ENCODE measurements at regions not wholly inside any gene's neighbourhood (a gene's known extent, or its start where the extent isn't known, plus 50 kb on each side); places are given as distances from the start of the nearest gene placed in this dataset.

DNA sequence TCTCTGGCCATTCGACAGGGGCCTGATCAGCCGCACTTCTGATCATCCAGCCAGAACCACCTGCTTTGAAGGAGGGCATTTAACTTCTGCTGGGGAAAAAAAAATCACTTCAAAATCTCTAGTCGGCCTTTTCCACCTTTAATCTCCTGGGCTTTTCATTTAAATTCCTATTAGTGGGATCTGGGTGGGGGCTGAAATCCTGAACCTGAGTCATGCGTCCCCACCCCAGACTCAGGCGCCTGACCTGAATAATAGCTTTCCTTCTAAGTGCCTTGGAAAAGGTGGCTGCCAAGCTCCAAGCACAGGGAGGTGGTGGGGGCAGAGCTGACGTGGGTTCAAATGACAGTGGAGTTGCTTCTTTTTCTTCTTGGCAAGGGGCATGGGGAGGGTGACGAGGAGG, 246.0 kb upstream of the EXOC2 start (continued):
- TF ChIP-seq, protein P1, sequence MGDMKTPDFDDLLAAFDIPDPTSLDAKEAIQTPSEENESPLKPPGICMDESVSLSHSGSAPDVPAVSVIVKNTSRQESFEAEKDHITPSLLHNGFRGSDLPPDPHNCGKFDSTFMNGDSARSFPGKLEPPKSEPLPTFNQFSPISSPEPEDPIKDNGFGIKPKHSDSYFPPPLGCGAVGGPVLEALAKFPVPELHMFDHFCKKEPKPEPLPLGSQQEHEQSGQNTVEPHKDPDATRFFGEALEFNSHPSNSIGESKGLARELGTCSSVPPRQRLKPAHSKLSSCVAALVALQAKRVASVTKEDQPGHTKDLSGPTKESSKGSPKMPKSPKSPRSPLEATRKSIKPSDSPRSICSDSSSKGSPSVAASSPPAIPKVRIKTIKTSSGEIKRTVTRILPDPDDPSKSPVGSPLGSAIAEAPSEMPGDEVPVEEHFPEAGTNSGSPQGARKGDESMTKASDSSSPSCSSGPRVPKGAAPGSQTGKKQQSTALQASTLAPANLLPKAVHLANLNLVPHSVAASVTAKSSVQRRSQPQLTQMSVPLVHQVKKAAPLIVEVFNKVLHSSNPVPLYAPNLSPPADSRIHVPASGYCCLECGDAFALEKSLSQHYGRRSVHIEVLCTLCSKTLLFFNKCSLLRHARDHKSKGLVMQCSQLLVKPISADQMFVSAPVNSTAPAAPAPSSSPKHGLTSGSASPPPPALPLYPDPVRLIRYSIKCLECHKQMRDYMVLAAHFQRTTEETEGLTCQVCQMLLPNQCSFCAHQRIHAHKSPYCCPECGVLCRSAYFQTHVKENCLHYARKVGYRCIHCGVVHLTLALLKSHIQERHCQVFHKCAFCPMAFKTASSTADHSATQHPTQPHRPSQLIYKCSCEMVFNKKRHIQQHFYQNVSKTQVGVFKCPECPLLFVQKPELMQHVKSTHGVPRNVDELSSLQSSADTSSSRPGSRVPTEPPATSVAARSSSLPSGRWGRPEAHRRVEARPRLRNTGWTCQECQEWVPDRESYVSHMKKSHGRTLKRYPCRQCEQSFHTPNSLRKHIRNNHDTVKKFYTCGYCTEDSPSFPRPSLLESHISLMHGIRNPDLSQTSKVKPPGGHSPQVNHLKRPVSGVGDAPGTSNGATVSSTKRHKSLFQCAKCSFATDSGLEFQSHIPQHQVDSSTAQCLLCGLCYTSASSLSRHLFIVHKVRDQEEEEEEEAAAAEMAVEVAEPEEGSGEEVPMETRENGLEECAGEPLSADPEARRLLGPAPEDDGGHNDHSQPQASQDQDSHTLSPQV (IDR thresholded peaks at IDR 0.05): no peak
- no peak for TF ChIP-seq ZSCAN29 (IDR thresholded peaks at IDR 0.05)
- no peak for TF ChIP-seq CHD4 (IDR thresholded peaks at IDR 0.05)

DNA sequence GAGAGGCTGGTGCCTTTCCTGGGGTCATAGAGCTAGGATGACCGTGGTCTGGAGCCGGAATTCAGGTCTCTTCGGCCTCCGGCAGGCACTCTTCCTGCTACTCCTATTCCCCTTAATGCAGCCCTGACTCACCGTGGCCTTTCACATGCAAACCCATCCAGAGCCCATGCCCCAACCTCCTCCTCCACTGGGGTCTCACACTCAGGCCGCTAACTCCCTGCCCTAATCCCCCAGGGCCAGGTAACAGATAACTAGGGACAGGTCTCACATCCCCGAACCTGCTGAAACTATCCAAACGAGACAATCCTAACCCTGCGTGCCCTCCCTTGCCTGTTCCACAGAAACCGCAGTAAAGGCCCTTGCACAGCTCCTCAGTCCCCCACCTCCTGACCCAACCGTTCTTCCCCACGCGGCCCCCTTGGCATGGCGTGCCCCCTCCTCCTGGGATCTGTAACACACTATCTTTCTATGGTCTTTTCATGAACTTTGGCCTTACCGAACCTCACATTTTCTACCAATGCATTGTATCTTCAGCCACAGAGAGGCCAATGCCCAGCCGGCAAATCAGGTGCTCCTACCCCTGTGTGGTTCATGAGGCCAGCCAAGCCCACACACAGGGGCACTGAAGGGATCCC, 245.4 kb upstream of the EXOC2 start:
- SMC1A ChIA-PET (ENCODE audit: uncharacterized antibody, unreplicated experiment): no interaction called here
- BruUV-seq (replicated peaks): no TSS peak
- TF ChIP-seq PML (IDR thresholded peaks at IDR 0.05; ENCODE audit: low read length) (no peak), JUNB (IDR thresholded peaks at IDR 0.05) (no peak), NFIC (IDR thresholded peaks at IDR 0.05; ENCODE audit: low read depth, low read length) (no peak)
- H3K79me2 ChIP-seq (ENCODE audit: control insufficient read depth, insufficient read depth, low read length): no peaks in the 10 kb centered on the region
- no peak overlapping the region for H3K4me2 ChIP-seq (ENCODE audit: control insufficient read depth, insufficient read depth)
- WGBS (ENCODE audit: insufficient coverage, insufficient replicate concordance, low lambda C conversion rate, missing lambda C conversion rate): 42% methylated on average over 16 of the region's 16 CpGs
- ATAC-seq (no peak), DNase-seq (ENCODE audit: low read depth, low spot score) (no peak), FAIRE-seq (no peak)
- H3K9ac ChIP-seq (ENCODE audit: control insufficient read depth, insufficient read depth, low read length): no peak overlapping the region
- peaks cover 5 to 10% of the 10 kb centered on the region in 2 experiments; a peak in 3 of 4 replicates for H3K27me3 ChIP-seq (replicated peaks in 1 of 2; ENCODE audit: control insufficient read depth in 2 of 2, insufficient read depth in 2 of 2, low read length in 1 of 2)
- RAD21 ChIA-PET (ENCODE audit: unreplicated experiment): no interaction called here
- POLR2A ChIA-PET: no interaction called here
- H3K4me3 ChIP-seq: no peak overlapping the region
- intact Hi-C loops (cut with micrococcal nuclease; ENCODE audit: unreplicated experiment): no loop called here
- no peak overlapping the region for H2AFZ ChIP-seq (ENCODE audit: control insufficient read depth, low read depth, low read length)
- no peak overlapping the region for H3K27ac ChIP-seq (ENCODE audit: control insufficient read depth, insufficient read depth)
- no peaks in the 10 kb centered on the region for H4K20me1 ChIP-seq (ENCODE audit: control insufficient read depth, insufficient read depth)
- H3K4me1 ChIP-seq (ENCODE audit: control insufficient read depth, insufficient read depth, low read length): no peaks in the 10 kb centered on the region
- no peaks in the 10 kb centered on the region for H3K36me3 ChIP-seq (ENCODE audit: control insufficient read depth in 2 of 2, insufficient read depth in 2 of 2, low read length in 1 of 2)
- no peaks in the 10 kb centered on the region; the same call in 2 of the 3 replicates for H3K9me3 ChIP-seq (replicated peaks; ENCODE audit: control insufficient read depth, insufficient read depth, low read length)
- in situ Hi-C loops (cut with MboI): no loop called here
- CTCF ChIA-PET: no interaction called here

Measured in GM12878 (cell line).